ENCODE measurements at regions not wholly inside any gene's neighbourhood (a gene's known extent, or its start where the extent isn't known, plus 50 kb on each side); places are given as distances from the start of the nearest gene placed in this dataset.

DNA sequence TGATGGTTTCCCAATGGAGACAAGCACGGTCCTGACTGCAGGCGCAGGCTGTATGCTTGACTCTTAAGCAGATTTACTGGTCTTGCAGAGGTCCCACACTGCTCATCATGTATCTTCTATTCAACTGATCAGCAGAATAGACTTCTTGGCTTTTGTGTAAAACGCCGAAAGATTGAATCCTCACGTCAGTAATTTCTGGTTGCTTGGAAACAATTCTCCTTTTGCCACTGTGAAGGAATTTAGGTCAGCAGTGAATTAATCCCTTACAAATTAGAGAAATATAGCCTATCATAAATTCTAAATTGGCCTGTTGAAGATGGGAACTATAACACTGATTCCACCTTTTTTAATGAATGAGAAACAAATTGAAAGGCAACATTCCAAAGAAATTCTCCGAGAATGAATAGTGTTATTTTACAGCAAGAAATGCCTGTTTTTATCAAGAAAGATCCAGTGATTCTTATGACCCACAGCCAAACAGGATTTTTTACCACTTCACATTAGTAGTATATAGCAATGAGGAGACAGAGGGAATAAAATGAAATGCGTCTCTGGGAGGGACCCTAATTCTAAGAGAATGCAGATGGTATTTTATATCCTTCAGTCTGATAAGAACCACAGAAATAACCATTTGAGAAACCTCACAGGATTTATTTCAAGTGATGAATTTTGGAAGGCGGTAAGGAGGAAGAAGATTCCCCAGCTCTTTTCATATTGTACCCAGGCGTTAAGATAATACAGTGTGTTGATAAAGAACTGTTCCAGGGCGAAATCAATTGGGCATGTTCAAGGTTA, 362.5 kb downstream of the RAB38 start:
- no peak for TF ChIP-seq EZH2phosphoT487 (IDR thresholded peaks at IDR 0.05; ENCODE audit: low read depth)
- TF ChIP-seq, protein P1, sequence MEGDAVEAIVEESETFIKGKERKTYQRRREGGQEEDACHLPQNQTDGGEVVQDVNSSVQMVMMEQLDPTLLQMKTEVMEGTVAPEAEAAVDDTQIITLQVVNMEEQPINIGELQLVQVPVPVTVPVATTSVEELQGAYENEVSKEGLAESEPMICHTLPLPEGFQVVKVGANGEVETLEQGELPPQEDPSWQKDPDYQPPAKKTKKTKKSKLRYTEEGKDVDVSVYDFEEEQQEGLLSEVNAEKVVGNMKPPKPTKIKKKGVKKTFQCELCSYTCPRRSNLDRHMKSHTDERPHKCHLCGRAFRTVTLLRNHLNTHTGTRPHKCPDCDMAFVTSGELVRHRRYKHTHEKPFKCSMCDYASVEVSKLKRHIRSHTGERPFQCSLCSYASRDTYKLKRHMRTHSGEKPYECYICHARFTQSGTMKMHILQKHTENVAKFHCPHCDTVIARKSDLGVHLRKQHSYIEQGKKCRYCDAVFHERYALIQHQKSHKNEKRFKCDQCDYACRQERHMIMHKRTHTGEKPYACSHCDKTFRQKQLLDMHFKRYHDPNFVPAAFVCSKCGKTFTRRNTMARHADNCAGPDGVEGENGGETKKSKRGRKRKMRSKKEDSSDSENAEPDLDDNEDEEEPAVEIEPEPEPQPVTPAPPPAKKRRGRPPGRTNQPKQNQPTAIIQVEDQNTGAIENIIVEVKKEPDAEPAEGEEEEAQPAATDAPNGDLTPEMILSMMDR (IDR thresholded peaks at IDR 0.05; ENCODE audit: low read depth, low read length) = no peak
